GM12878 (cell line): ENCODE measurements at regions not wholly inside any gene's neighbourhood (a gene's known extent, or its start where the extent isn't known, plus 50 kb on each side); places are given as distances from the start of the nearest gene placed in this dataset.

Experiments used
- GABPA ChIP-seq: IDR thresholded peaks from 2 replicates; pipeline ENCODE4 v1.6.1; 2014; ENCODE audit warnings: antibody characterized with exemption, low read depth, mild to moderate bottlenecking, inconsistent platforms
- NFYA ChIP-seq: IDR thresholded peaks from 2 replicates; pipeline ENCODE4 v1.6.1; 2011; ENCODE audit warnings: low read depth, mild to moderate bottlenecking, low read length, improper control_type of control experiment, borderline replicate concordance
- POLR2A ChIP-seq: IDR thresholded peaks from 2 replicates; pipeline ENCODE4 v1.6.1; 2011; ENCODE audit warnings: low read depth, mild to moderate bottlenecking, low read length
- POLR2AphosphoS5 ChIP-seq: IDR thresholded peaks from 2 replicates; pipeline ENCODE4 v1.6.1; 2011; ENCODE audit warnings: mild to moderate bottlenecking, low read length, inconsistent platforms
- REST ChIP-seq: IDR thresholded peaks from 2 replicates; pipeline ENCODE4 v1.6.1; 2012; ENCODE audit warnings: mild to moderate bottlenecking, low read depth, low read length
- TCF3 ChIP-seq: IDR thresholded peaks from 2 replicates; pipeline ENCODE4 v1.6.1; 2012; ENCODE audit warnings: low read depth, mild to moderate bottlenecking, low read length, borderline replicate concordance; ENCODE audit not compliant: insufficient read depth
- TCF7 ChIP-seq: IDR thresholded peaks from 2 replicates; pipeline ENCODE4 v1.6.1; 2014; ENCODE audit warnings: antibody characterized with exemption, borderline replicate concordance
- TF ChIP-seq, protein P1 (sequence below): IDR thresholded peaks from 2 replicates; pipeline ENCODE4 v1.6.1; 2011; ENCODE audit warnings: low read depth, low read length, improper control_type of control experiment, borderline replicate concordance
- TF ChIP-seq, protein P2 (sequence below), 3 experiments: IDR thresholded peaks in 2 of 3; conservative IDR thresholded peaks in 1 of 3; 2 replicates each; pipeline ENCODE4 v1.5.1; 2011; ENCODE audit warnings: low read depth in 3 of 3, low read length in 3 of 3, mild to moderate bottlenecking in 3 of 3, control low read depth in 2 of 3, moderate library complexity in 2 of 3, inconsistent platforms in 1 of 3, mixed read lengths in 1 of 3; ENCODE audit not compliant: control insufficient read depth in 2 of 3, insufficient read depth in 1 of 3; ENCODE audit errors: extremely low read depth in 1 of 3

- no peak for TF ChIP-seq NFYA
- TF ChIP-seq, protein P1, sequence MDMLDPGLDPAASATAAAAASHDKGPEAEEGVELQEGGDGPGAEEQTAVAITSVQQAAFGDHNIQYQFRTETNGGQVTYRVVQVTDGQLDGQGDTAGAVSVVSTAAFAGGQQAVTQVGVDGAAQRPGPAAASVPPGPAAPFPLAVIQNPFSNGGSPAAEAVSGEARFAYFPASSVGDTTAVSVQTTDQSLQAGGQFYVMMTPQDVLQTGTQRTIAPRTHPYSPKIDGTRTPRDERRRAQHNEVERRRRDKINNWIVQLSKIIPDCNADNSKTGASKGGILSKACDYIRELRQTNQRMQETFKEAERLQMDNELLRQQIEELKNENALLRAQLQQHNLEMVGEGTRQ, result no peak
- no peak for TF ChIP-seq POLR2A
- TF ChIP-seq, protein P2, sequence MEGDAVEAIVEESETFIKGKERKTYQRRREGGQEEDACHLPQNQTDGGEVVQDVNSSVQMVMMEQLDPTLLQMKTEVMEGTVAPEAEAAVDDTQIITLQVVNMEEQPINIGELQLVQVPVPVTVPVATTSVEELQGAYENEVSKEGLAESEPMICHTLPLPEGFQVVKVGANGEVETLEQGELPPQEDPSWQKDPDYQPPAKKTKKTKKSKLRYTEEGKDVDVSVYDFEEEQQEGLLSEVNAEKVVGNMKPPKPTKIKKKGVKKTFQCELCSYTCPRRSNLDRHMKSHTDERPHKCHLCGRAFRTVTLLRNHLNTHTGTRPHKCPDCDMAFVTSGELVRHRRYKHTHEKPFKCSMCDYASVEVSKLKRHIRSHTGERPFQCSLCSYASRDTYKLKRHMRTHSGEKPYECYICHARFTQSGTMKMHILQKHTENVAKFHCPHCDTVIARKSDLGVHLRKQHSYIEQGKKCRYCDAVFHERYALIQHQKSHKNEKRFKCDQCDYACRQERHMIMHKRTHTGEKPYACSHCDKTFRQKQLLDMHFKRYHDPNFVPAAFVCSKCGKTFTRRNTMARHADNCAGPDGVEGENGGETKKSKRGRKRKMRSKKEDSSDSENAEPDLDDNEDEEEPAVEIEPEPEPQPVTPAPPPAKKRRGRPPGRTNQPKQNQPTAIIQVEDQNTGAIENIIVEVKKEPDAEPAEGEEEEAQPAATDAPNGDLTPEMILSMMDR (IDR thresholded peaks at IDR 0.05 in 2 of 3, conservative IDR thresholded peaks at IDR 0.05 in 1 of 3; ENCODE audit: control insufficient read depth in 2 of 3, extremely low read depth in 1 of 3, insufficient read depth in 1 of 3, low read depth in 3 of 3, low read length in 3 of 3), result no peak
- TF ChIP-seq TCF3, result no peak
- TF ChIP-seq REST, result no peak
- no peak for TF ChIP-seq TCF7
- no peak for TF ChIP-seq GABPA
- no peak for TF ChIP-seq POLR2AphosphoS5
Measured at GRCh38 chrX:79588233-79588632, 221.1 kb upstream of the ITM2A start.
